ENCODE measurements at regions not wholly inside any gene's neighbourhood (a gene's known extent, or its start where the extent isn't known, plus 50 kb on each side); places are given as distances from the start of the nearest gene placed in this dataset.

DNA sequence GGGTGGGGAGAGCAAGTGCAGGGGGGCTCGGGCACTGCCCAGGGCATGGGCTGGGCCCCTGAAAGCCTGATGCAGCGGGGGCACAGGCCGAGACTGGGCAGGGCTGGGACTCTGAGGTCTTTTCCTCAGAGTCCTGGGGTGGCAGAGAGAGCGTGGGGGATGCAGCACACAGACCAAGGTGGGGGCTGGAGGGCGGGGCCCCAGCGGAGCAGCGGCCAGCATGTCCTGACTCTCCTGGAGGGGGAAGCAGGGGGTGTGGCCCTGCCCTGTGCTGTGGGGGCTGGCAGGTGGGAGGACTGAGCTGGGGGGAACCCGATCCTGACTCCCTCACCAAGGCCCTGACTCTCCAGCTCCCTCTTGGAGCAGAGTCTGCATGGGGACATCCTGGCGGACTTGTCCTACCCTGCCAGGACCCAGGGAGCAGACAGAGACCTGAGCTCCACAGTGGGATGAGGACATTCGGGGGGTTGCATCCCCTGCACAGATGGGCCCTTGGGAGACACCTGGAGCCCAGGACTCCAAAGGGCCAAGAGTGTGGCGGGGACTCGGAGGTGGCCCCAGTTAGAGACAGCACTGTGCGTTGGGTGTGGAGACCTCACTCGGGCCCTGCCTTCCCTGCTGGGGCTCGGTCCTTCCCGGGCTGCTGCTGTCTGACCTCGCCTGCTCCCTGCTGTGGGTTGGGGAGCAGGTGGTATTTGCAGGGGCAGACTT lies 326.1 kb downstream of the TMEM121 start (continued):
- TF ChIP-seq, protein P1, sequence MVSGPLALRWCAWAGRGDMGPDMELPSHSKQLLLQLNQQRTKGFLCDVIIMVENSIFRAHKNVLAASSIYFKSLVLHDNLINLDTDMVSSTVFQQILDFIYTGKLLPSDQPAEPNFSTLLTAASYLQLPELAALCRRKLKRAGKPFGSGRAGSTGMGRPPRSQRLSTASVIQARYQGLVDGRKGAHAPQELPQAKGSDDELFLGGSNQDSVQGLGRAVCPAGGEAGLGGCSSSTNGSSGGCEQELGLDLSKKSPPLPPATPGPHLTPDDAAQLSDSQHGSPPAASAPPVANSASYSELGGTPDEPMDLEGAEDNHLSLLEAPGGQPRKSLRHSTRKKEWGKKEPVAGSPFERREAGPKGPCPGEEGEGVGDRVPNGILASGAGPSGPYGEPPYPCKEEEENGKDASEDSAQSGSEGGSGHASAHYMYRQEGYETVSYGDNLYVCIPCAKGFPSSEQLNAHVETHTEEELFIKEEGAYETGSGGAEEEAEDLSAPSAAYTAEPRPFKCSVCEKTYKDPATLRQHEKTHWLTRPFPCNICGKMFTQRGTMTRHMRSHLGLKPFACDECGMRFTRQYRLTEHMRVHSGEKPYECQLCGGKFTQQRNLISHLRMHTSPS (CRISPR knock-in tag; IDR thresholded peaks at IDR 0.05; ENCODE audit: low read depth) = no peak
- no peak for TF ChIP-seq ZNF792 (CRISPR knock-in tag; IDR thresholded peaks at IDR 0.05)
- TF ChIP-seq ZNF605 (CRISPR knock-in tag; IDR thresholded peaks at IDR 0.05) = no peak
- TF ChIP-seq NFYB (CRISPR knock-in tag; IDR thresholded peaks at IDR 0.05) = no peak
- TF ChIP-seq ZNF703 (CRISPR knock-in tag; IDR thresholded peaks at IDR 0.05; ENCODE audit: borderline replicate concordance) = no peak

DNA sequence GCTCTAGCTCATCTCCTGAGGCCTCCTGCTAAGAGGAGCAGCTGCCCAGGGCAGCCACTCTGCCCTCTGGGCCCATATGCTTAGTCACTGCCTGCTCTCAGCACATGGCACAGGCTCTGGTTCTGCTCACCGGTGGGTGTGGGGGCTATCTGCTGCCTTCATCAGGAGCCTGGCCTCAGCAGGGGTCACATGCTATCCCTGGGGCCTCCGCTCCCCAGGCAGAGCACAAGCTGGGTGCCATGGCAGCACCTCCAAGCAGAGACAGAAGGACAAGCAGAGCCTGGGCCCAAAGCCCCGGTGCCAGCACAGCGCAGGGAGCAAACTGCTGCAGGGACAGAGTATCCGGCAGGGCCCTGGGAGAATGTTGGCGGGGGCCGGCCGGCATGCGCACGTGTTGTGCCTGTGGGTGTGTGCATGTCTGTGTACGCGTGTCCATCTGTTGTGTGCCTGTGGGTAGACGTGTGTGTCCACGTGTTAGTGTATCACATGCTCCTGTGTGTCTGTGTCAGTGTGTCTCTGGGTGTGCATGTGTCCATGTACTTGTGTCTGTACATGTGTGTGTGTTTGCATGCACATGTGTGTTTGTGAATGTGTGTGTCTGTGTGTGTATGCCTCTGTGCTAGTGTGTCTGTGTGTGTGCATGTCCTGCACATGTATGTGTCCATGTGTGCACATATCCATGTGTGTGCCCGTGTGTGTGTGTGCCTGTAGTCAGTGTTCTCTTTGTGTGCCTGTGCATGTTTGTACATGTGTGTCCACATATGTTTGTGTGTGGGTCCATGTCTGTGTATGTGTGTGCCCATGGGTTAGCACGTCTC lies 326.9 kb downstream of the TMEM121 start:
- intact Hi-C loops (cut with micrococcal nuclease; ENCODE audit: unreplicated experiment) = no loop called here
- no peaks in the 10 kb centered on the region for H3K36me3 ChIP-seq (replicated peaks in 1 of 2; ENCODE audit: control insufficient read depth in 1 of 2, insufficient read depth in 2 of 2, low read length in 2 of 2)
- no peak overlapping the region for H3K27ac ChIP-seq (ENCODE audit: extremely low read length, insufficient read depth, low read length)
- no peaks in the 10 kb centered on the region for H3K79me2 ChIP-seq (ENCODE audit: insufficient read depth, low read length)
- WGBS (ENCODE audit: low lambda C conversion rate) = 14% methylated on average over 7 of the region's 16 CpGs
- FAIRE-seq (no peak), DNase-seq (ENCODE audit: low spot score) (no peak), ATAC-seq (no peak; the same call in 1 of the 3 replicates)
- no peak for TF ChIP-seq REXO4 (CRISPR knock-in tag; IDR thresholded peaks at IDR 0.05; ENCODE audit: borderline replicate concordance)
- no peak for TF ChIP-seq ETV5 (CRISPR knock-in tag; IDR thresholded peaks at IDR 0.05; ENCODE audit: borderline replicate concordance)
- TF ChIP-seq, protein P2, sequence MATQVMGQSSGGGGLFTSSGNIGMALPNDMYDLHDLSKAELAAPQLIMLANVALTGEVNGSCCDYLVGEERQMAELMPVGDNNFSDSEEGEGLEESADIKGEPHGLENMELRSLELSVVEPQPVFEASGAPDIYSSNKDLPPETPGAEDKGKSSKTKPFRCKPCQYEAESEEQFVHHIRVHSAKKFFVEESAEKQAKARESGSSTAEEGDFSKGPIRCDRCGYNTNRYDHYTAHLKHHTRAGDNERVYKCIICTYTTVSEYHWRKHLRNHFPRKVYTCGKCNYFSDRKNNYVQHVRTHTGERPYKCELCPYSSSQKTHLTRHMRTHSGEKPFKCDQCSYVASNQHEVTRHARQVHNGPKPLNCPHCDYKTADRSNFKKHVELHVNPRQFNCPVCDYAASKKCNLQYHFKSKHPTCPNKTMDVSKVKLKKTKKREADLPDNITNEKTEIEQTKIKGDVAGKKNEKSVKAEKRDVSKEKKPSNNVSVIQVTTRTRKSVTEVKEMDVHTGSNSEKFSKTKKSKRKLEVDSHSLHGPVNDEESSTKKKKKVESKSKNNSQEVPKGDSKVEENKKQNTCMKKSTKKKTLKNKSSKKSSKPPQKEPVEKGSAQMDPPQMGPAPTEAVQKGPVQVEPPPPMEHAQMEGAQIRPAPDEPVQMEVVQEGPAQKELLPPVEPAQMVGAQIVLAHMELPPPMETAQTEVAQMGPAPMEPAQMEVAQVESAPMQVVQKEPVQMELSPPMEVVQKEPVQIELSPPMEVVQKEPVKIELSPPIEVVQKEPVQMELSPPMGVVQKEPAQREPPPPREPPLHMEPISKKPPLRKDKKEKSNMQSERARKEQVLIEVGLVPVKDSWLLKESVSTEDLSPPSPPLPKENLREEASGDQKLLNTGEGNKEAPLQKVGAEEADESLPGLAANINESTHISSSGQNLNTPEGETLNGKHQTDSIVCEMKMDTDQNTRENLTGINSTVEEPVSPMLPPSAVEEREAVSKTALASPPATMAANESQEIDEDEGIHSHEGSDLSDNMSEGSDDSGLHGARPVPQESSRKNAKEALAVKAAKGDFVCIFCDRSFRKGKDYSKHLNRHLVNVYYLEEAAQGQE (IDR thresholded peaks at IDR 0.05; ENCODE audit: borderline replicate concordance in 1 of 2, low read depth in 1 of 2, low read length in 2 of 2) = no peak
- TF ChIP-seq, protein P3, sequence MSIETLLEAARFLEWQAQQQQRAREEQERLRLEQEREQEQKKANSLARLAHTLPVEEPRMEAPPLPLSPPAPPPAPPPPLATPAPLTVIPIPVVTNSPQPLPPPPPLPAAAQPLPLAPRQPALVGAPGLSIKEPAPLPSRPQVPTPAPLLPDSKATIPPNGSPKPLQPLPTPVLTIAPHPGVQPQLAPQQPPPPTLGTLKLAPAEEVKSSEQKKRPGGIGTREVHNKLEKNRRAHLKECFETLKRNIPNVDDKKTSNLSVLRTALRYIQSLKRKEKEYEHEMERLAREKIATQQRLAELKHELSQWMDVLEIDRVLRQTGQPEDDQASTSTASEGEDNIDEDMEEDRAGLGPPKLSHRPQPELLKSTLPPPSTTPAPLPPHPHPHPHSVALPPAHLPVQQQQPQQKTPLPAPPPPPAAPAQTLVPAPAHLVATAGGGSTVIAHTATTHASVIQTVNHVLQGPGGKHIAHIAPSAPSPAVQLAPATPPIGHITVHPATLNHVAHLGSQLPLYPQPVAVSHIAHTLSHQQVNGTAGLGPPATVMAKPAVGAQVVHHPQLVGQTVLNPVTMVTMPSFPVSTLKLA (IDR thresholded peaks at IDR 0.05) = peak; percentile 98
- TF ChIP-seq EZH2 (conservative IDR thresholded peaks at IDR 0.05; ENCODE audit: low read depth, low read length) = 0 out of 2 replicates have a peak, but pooled peaks have one; percentile 31
- TF ChIP-seq POLR2AphosphoS2 (IDR thresholded peaks at IDR 0.05; ENCODE audit: low read depth, low read length) = no peak
- no peak overlapping the region for H3K9ac ChIP-seq (ENCODE audit: insufficient read depth, low read depth, low read length)
- ChIA-PET CTCF (ENCODE audit: low intra/inter-chr PET ratio, low total read pairs) (no interaction called here), POLR2A (no interaction called here)
- H2AFZ ChIP-seq (ENCODE audit: low read length) = no peak overlapping the region
- in situ Hi-C loops (cut with HindIII; ENCODE audit: extremely low pct_ligation_motif_present, low pct_unique_long_range_greater_than_20kb) = no loop called here
- H3K27me3 ChIP-seq (ENCODE audit: control insufficient read depth in 1 of 2, insufficient read depth in 2 of 2, low read length in 2 of 2) = peaks cover 10 to 37% of the 10 kb centered on the region in 2 experiments; a peak in 4 of 5 replicates
- no peaks in the 10 kb centered on the region for H4K20me1 ChIP-seq (ENCODE audit: insufficient read depth, low read length)
- no peak overlapping the region for H3K4me2 ChIP-seq (ENCODE audit: low read depth, low read length)
- no peaks in the 10 kb centered on the region for H3K4me1 ChIP-seq (ENCODE audit: insufficient read depth, low read length)
- no peak overlapping the region for H3K4me3 ChIP-seq (replicated peaks in 1 of 3; ENCODE audit: insufficient read depth in 1 of 3, low read depth in 2 of 3, low read length in 3 of 3)
- no TSS peak for BruUV-seq (replicated peaks)
- no peaks in the 10 kb centered on the region for H3K9me3 ChIP-seq (ENCODE audit: low read length)

Data from HepG2 (cell line).